ENCODE measurements at regions not wholly inside any gene's neighbourhood (a gene's known extent, or its start where the extent isn't known, plus 50 kb on each side); places are given as distances from the start of the nearest gene placed in this dataset.

DNA sequence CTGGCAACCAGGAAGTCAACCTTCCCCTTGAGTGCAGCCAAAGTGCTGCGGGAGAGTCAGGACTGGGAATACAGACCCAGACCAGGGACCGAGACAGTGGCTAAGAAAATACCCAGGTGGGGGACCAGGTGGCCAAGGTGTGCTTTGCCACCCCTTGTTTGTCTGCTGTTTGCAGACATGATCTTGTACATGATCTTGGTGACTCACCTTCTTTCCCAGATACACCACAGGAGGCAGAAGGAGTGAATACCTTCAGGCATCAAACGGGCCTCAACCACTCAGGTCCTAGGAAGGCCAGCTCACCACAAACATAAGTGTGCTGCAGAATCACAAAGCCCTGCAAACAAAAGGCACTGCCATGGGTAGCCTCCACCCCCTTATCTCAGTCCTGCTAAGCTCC is 62.0 kb downstream of the CNGA2 start:
- POLR2A ChIA-PET, result no interaction called here
- in situ Hi-C loops (cut with HindIII; ENCODE audit: low pct_unique_long_range_greater_than_20kb, low sequenced_read_pairs) (no loop called here), intact Hi-C loops (cut with micrococcal nuclease; ENCODE audit: unreplicated experiment) (no loop called here)
- BruUV-seq (replicated peaks), result no TSS peak
- TF ChIP-seq POLR2AphosphoS5 (IDR thresholded peaks at IDR 0.05; ENCODE audit: low read depth, low read length) (no peak), TCF7L2 (IDR thresholded peaks at IDR 0.05; ENCODE audit: low read depth, low read length) (no peak), SIN3A (IDR thresholded peaks at IDR 0.05; ENCODE audit: borderline replicate concordance, insufficient read depth, low read depth, low read length) (no peak), CTCF (IDR thresholded peaks at IDR 0.05) (no peak)
- TF ChIP-seq, protein P1, sequence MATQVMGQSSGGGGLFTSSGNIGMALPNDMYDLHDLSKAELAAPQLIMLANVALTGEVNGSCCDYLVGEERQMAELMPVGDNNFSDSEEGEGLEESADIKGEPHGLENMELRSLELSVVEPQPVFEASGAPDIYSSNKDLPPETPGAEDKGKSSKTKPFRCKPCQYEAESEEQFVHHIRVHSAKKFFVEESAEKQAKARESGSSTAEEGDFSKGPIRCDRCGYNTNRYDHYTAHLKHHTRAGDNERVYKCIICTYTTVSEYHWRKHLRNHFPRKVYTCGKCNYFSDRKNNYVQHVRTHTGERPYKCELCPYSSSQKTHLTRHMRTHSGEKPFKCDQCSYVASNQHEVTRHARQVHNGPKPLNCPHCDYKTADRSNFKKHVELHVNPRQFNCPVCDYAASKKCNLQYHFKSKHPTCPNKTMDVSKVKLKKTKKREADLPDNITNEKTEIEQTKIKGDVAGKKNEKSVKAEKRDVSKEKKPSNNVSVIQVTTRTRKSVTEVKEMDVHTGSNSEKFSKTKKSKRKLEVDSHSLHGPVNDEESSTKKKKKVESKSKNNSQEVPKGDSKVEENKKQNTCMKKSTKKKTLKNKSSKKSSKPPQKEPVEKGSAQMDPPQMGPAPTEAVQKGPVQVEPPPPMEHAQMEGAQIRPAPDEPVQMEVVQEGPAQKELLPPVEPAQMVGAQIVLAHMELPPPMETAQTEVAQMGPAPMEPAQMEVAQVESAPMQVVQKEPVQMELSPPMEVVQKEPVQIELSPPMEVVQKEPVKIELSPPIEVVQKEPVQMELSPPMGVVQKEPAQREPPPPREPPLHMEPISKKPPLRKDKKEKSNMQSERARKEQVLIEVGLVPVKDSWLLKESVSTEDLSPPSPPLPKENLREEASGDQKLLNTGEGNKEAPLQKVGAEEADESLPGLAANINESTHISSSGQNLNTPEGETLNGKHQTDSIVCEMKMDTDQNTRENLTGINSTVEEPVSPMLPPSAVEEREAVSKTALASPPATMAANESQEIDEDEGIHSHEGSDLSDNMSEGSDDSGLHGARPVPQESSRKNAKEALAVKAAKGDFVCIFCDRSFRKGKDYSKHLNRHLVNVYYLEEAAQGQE (IDR thresholded peaks at IDR 0.05; ENCODE audit: insufficient read depth in 1 of 2, low read depth in 2 of 2, low read length in 1 of 2), result no peak
- CTCF ChIA-PET, result no interaction called here
- H3K36me3 ChIP-seq (ENCODE audit: control insufficient read depth, insufficient read depth, low read length), result no peaks in the 10 kb centered on the region
- DNase-seq (ENCODE audit: low read depth, low spot score) (no peak), ATAC-seq (no peak)
- no peak overlapping the region for H3K4me3 ChIP-seq (ENCODE audit: low read depth in 2 of 2, low read length in 2 of 2)
- H3K9me3 ChIP-seq (ENCODE audit: control insufficient read depth, insufficient read depth, low read depth, low read length), result no peaks in the 10 kb centered on the region
- H3K27ac ChIP-seq (ENCODE audit: low read length), result no peak overlapping the region
- no peaks in the 10 kb centered on the region for H3K27me3 ChIP-seq (ENCODE audit: control insufficient read depth, insufficient read depth, low read length)
- no peaks in the 10 kb centered on the region for H3K4me1 ChIP-seq (ENCODE audit: control insufficient read depth, insufficient read depth, low read length)

DNA sequence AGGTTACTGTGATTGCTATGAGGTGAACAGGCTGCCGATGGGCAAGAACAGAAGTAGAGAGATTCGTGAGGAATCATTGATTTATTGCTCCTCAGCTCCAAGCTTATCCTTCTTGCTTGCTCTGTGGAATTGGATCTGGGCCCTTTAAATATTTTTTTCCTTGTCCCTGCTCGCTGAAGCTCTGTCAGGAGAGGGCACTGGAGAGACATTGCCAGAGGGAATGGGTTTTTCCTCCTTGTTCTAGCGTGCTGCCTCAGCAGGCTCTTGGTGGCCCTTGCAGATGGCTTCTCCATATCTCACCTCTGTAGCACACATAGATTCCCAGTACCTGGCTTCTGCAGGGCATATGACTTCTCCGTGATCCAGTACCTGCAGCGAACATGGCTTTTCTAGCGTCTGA is 67.4 kb downstream of the CNGA2 start:
- intact Hi-C loops (cut with micrococcal nuclease; ENCODE audit: unreplicated experiment) (no loop called here), in situ Hi-C loops (cut with HindIII; ENCODE audit: low pct_unique_long_range_greater_than_20kb, low sequenced_read_pairs) (no loop called here)
- no TSS peak for BruUV-seq (replicated peaks)
- Histone ChIP-seq H3K27me3 (ENCODE audit: control insufficient read depth, insufficient read depth, low read length) (no peaks in the 10 kb centered on the region), H3K27ac (ENCODE audit: low read length) (no peak overlapping the region), H3K4me3 (ENCODE audit: low read depth in 2 of 2, low read length in 2 of 2) (no peak overlapping the region), H3K9me3 (ENCODE audit: control insufficient read depth, insufficient read depth, low read depth, low read length) (no peaks in the 10 kb centered on the region), H3K36me3 (ENCODE audit: control insufficient read depth, insufficient read depth, low read length) (no peaks in the 10 kb centered on the region), H3K4me1 (ENCODE audit: control insufficient read depth, insufficient read depth, low read length) (no peaks in the 10 kb centered on the region)
- ChIA-PET POLR2A (no interaction called here), CTCF (interaction anchor here (0.6 kb wide), 1 partner anchor 787 kb away, joined by 4 read pairs; no protein-coding TSS in a partner anchor)
- no peak for DNase-seq (ENCODE audit: low read depth, low spot score)
- TF ChIP-seq SIN3A (IDR thresholded peaks at IDR 0.05; ENCODE audit: borderline replicate concordance, insufficient read depth, low read depth, low read length), result no peak
- no peak for TF ChIP-seq TCF7L2 (IDR thresholded peaks at IDR 0.05; ENCODE audit: low read depth, low read length)
- TF ChIP-seq, protein P1 (IDR thresholded peaks at IDR 0.05; ENCODE audit: insufficient read depth in 1 of 2, low read depth in 2 of 2, low read length in 1 of 2), result no peak
- TF ChIP-seq POLR2AphosphoS5 (IDR thresholded peaks at IDR 0.05; ENCODE audit: low read depth, low read length), result no peak
- TF ChIP-seq CTCF (IDR thresholded peaks at IDR 0.05), result peak; percentile 41
- ATAC-seq, result no peak
